ENCODE measurements at regions not wholly inside any gene's neighbourhood (a gene's known extent, or its start where the extent isn't known, plus 50 kb on each side); places are given as distances from the start of the nearest gene placed in this dataset.
"Not testable (repeated sequence)": the region's sequence is repeated elsewhere in the genome, so short reads cannot be mapped to it uniquely, and the experiment has no call there.

DNA sequence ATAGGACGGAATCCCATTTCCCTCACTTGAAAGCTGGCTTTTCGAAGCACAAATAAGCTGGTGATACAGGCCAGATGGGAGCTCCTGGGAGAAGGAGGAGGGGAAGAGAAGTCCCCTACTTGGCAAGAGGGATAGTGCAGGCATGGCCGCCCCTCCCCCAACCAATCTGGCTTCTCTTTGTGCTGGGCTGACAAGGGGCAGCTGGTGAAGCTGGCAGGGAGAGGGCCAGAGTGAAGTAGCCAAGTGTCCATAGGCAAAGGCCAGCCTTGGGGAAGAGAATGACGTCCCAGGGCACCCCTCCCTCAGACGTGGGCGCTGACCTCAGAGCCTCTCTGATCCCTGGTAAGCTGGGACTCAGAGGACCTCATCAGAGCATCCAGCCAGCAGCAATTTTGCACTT lies 78.7 kb upstream of the GRAMD1B start:
- in situ Hi-C loops (cut with HindIII; ENCODE audit: low pct_ligation_motif_present, low pct_unique_long_range_greater_than_20kb, low sequenced_read_pairs) = no loop called here
- DNase-seq = no peak

DNA sequence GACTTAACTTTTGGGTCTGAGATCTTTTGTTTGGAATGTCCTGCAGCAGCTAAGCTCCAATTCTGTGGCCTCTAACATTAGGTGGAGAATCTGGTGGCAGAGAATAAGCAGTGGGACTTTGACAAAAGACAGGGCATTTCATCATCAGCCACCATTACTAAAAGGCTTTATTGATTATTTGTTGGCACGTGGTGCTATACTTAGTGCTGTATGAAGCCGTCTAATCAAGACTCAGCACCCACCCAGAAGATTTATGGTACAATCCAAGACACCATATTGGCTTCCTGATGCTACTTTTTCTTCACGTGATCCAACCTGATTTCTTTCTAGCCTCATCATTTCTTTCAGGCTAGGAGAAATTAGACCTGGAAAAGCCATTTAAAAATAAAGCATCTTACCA lies 80.7 kb upstream of the GRAMD1B start:
- no peak for DNase-seq
- in situ Hi-C loops (cut with HindIII; ENCODE audit: low pct_ligation_motif_present, low pct_unique_long_range_greater_than_20kb, low sequenced_read_pairs) = no loop called here

DNA sequence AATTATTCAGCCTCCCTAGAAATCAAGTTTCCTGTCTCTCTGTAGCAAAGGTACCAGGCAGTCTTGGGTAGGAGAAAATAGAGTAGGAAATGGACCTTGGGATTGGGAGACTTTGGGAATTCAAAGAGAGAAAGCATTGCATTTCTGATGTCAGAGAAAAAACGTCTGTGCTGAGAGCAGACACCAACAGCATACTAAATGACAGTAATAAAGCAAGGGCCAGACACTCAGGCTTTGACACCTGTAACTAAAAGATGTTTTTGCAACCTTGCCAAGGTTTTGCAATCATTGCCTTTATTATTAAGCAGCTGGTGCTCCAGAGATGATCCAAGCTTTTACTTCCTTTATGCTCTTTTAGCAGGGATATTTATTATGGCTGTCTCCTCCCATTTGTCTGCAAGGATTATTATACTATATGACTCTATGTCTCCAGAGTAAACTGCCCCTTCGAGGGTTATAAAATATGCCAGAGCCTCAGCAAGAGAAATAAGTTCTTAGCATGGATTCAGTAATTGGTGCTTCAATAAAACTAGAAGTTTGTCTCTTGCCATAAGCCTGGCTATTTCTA lies 85.2 kb upstream of the GRAMD1B start:
- in situ Hi-C loops (cut with HindIII; ENCODE audit: low pct_ligation_motif_present, low pct_unique_long_range_greater_than_20kb, low sequenced_read_pairs) = no loop called here
- DNase-seq = no peak

DNA sequence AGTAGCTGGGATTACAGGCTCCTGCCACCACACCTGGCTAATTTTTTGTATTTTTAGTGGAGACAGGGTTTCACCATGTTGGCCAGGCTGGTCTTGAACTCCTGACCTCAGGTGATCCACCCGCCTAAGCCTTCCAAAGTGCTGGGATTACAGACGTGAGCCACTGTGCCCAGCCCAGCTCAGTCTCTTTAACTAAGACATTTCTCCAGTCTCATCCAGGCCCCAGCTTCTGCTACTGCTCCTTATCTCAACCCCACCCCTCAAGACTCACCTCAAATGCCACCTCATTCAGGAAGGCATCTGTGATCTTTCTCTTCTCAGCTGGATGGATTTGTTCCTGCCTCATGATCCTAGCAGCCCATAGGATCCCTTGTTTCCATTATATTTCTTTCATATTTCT lies 85.9 kb upstream of the GRAMD1B start:
- not testable (repeated sequence) for DNase-seq

DNA sequence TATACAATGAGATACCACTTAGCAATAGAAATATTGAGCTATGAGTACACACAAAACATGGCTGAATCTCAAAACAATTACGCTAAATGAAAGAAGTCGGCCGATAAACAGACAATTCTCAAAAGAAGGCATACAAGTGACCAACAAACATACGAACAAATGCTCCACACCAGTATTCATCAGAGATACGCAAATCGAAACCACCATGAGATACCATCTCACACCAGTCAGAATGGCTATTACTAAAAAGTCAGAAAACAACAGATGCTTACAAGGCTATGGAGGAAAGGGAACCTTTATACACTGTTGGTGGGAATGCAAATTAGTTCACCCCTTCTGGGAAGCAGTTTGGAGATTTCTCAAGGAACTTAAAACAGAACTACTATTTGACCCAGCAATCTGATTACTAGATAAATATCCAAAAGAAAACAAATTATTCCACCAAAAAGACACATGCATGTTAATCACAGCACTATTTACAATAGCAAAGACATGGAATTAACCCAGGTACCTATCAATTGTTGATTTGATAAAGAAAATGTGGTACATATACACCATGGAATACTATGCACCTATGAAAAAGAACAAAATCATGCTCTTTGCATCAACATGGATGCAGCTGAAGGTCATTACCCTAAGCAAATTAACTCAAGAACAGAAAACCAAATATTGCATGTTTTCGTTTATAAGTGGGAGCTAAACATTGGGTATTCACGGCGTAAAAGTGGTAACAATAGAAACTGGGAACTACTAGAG lies 90.9 kb upstream of the GRAMD1B start:
- in situ Hi-C loops (cut with HindIII; ENCODE audit: low pct_ligation_motif_present, low pct_unique_long_range_greater_than_20kb, low sequenced_read_pairs) = no loop called here
- DNase-seq = no peak

More for the DNA sequence above, 85.9 kb upstream of the GRAMD1B start:
- in situ Hi-C loops (cut with HindIII; ENCODE audit: low pct_ligation_motif_present, low pct_unique_long_range_greater_than_20kb, low sequenced_read_pairs) = not testable (repeated sequence)

DNA sequence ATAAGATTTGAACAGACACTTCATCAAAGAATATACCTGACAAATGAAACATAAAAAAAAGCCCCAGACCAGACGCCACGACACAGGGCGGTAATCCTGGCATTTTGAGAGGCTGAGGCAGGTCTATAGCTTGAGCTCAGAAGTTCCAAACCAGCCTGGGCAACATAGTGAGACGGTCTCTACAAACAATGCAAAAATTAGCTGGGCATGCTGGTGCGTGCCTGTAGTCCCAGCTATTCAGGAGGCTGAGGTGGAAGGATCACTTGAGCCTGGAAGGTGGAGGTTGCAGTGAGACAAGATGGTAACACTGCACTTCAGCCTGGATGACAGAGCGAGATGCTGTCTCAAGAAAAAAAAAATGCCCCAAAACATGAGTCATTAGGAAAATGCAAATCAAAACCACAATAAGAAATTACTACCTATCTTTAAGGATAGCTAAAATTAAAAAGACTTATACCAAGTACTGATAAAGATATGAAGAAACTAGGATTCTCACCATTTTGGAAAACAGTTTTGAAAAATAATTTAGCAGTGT lies 91.7 kb upstream of the GRAMD1B start:
- DNase-seq = no peak
- in situ Hi-C loops (cut with HindIII; ENCODE audit: low pct_ligation_motif_present, low pct_unique_long_range_greater_than_20kb, low sequenced_read_pairs) = no loop called here

DNA sequence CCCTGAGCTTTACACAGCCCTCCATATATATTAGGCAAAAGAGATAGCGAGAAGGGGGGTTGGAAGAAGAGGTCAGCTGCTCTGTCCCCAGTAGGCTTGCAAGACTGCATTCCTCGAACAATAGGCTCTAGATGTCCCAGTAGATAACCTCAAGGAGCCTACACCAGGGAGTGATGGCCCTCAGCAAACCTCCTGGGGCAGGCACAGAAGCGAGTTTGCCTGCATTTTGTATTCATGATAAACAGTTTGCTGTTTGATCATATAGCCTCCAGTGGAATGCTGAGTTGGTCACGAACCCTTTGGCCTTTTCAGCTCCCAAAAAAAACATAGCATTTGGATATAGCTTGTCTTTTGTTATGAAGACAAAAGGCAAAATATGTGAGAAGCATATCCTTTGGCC lies 95.1 kb upstream of the GRAMD1B start:
- no peak for DNase-seq
- in situ Hi-C loops (cut with HindIII; ENCODE audit: low pct_ligation_motif_present, low pct_unique_long_range_greater_than_20kb, low sequenced_read_pairs) = no loop called here

DNA sequence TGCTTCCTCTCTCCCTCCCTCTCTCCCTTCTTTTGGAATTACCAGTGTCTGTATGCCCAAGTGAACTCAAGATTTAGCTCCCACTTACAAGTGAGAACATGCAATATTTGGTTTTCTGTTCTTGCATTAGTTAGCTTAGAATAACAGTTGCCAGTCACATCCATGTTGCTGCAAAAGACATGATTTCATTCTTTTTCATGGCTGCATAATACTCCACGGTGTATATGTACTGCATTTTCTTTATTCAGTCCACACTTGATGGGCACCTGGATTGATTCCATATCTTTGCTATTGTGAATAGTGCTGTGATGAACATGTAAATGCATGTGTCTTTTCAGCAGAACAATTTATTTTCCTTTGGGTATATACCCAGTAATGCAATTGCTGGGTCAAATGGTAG lies 97.5 kb upstream of the GRAMD1B start:
- in situ Hi-C loops (cut with HindIII; ENCODE audit: low pct_ligation_motif_present, low pct_unique_long_range_greater_than_20kb, low sequenced_read_pairs); DNase-seq: not testable (repeated sequence)

DNA sequence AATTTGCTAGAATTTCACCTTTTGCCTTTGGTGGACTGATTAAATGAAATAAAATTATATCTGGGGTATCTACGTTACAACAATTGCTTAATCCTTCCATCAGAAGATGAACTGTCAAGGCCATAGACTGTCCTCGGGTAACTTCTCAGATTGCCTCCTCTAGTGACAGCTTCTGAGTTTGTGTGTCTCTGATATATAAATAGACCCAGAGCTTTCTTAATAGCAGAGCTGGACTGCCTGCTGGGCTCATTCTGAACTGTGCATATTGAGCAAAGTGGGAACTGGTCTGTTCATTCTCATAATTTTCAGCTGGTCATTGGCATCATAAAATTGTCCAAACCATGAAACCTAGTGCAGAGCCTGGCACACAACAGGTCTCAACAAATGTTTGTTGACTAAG lies 99.1 kb upstream of the GRAMD1B start:
- in situ Hi-C loops (cut with HindIII; ENCODE audit: low pct_ligation_motif_present, low pct_unique_long_range_greater_than_20kb, low sequenced_read_pairs) = no loop called here
- no peak for DNase-seq

DNA sequence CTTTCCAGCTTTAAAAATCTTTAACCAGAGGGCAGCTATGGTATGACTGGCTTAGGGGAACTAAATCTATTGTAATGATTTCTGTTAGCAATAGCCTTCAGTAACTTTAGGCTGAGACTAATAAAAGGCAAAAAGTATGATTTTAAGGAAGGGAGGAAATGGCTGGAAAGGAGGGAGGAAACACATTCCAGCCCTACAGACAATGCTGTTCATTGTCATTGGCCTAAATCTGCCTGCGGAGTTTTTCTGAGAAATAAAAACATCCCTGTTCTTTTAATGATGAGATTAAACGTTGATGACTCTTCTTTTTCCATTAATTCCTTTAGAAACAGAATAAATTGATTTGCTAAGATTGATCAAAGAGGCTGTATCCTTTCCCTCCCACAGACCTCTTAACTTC lies 99.6 kb upstream of the GRAMD1B start:
- in situ Hi-C loops (cut with HindIII; ENCODE audit: low pct_ligation_motif_present, low pct_unique_long_range_greater_than_20kb, low sequenced_read_pairs) = no loop called here
- DNase-seq = no peak

DNA sequence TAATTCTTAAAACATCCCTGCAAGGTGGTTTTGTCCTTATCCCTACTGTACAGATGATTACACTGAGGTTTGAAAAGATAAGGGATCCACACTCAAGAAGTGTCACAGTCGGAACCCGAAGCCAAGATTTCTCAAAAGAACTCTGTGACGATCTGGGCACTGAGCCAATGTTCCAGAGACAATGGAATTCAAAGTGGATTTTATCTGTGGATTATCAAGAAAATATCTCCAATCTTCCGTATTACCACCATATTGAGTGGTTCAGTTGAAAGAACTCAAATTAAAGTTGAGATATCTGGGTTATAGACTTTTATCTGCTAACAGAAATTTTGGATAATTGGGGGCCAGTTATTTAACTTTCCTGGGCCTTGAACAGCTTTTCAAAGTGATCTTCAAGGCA lies 100.0 kb upstream of the GRAMD1B start:
- DNase-seq = no peak
- in situ Hi-C loops (cut with HindIII; ENCODE audit: low pct_ligation_motif_present, low pct_unique_long_range_greater_than_20kb, low sequenced_read_pairs) = no loop called here

DNA sequence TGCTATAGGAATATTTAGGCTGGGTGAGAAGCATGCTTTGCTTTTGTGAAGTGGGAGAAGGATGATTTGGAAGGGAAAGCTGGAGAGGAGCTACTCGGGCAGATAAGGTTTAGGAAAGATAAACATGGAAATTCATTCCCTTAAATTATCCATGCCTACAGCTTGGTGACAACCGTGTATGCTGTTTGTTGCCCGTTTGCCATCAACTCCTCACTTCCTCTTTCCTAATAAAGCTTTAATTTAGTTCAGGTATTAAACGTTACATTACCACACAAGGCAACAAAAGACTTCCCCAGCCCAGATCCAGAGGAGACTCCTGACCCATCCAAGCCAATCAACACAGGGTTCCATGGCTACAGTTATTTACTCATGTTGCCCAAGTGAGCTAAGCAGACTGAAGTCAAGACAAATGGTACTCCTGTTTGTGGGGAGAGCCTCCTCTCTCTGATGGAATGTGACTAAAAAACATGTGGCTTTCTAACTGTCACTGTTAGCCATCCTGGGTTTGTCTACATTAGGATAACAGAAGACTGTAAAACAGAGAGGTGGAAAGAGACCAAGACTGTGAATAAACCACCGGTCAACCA lies 101.7 kb upstream of the GRAMD1B start:
- DNase-seq = no peak
- in situ Hi-C loops (cut with HindIII; ENCODE audit: low pct_ligation_motif_present, low pct_unique_long_range_greater_than_20kb, low sequenced_read_pairs) = no loop called here

DNA sequence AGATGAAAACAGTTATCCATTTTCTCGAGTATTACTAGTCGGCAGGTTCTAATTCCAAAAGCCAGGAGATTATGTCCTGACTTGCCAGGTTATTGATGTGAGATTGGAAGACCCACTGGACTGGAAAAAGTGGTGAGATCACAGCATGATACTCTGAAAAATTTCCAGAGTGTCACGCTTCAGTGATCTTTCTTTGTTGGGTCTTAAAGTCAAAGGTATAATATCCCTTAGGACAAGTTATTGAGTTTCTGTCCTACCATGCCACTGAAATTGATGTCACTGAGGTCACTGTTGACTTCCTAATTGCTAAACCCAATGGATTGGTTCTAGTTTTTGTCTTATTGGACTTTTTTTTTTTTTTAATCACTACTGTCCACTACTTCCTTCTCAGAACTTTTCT lies 104.5 kb upstream of the GRAMD1B start:
- DNase-seq = no peak
- in situ Hi-C loops (cut with HindIII; ENCODE audit: low pct_ligation_motif_present, low pct_unique_long_range_greater_than_20kb, low sequenced_read_pairs) = no loop called here

DNA sequence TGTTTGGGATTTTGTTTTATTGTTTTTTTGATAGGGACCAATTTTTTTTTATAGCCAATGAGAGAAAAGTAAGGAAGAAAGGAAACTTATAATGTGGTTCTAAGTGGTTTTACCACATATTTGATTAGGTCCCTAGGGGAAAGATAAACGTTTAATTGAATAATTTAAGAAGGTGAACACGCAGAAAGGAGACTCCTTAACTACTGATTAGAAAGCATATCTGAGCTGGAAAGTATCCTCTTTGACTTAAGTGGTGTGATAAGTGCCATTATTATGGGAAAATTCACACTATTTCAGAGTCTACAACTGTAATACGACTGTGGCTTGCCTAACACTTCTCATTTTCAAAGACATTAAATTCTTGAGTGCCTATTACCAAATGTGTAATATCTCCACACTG lies 106.5 kb upstream of the GRAMD1B start:
- in situ Hi-C loops (cut with HindIII; ENCODE audit: low pct_ligation_motif_present, low pct_unique_long_range_greater_than_20kb, low sequenced_read_pairs) = no loop called here
- DNase-seq = no peak

DNA sequence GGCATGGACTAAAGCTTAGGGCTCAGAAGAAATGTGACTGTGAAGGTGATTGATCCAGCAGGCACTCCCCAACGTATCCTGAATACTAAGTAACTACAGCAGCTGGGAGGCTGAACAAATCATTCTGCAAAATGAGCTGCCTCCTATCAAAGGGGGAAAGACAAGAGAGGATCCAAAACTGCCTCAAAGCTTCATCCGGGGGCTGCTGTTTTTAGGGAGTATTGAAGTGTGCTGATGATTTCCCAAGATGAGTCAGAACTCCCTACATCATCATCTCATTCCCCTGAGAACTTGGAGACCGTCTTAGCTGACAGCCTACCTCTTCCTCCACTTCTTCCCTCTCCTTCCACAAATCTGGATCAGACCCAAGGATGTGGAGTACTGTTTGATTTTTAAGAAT lies 108.4 kb upstream of the GRAMD1B start:
- in situ Hi-C loops (cut with HindIII; ENCODE audit: low pct_ligation_motif_present, low pct_unique_long_range_greater_than_20kb, low sequenced_read_pairs) = no loop called here
- DNase-seq = no peak

DNA sequence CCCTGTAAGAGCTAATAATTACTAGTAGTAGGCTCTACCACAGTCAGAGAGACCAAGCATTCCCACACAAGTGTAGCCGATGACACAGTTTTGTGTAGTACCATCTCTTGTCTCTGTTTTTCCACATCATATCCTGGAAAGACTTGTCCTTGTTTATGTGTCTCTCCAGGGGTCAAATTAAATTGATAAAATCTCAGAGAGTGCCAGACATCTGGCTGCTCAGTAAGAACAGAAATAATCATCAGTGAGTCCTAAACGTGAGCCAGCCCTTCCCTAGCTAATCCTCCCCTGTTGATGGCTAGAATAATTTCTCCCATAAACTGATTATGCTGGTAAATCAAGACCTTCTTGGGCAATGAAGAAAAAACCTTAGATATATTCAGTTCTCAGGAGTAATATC lies 111.4 kb upstream of the GRAMD1B start:
- no peak for DNase-seq
- in situ Hi-C loops (cut with HindIII; ENCODE audit: low pct_ligation_motif_present, low pct_unique_long_range_greater_than_20kb, low sequenced_read_pairs) = no loop called here

DNA sequence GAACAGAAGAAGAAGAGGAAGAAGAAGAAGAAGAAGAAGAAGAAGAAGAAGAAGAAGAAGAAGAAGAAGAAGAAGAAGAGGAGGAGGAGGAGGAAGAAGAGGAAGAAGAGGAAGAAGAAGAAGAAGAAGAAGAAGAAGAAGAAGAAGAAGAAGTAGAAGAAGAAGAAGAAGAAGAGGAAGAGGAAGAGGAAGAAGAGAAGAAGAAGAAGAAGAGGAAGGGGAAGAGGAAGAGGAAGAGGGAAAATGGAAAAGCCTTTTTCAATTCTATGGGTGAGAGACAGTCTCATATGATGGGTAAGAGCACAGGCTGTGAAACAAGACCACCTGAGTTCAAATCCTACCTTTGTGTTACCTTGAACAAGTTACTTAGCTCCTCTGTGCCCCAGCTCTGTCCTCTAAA lies 111.9 kb upstream of the GRAMD1B start:
- in situ Hi-C loops (cut with HindIII; ENCODE audit: low pct_ligation_motif_present, low pct_unique_long_range_greater_than_20kb, low sequenced_read_pairs); DNase-seq: not testable (repeated sequence)

DNA sequence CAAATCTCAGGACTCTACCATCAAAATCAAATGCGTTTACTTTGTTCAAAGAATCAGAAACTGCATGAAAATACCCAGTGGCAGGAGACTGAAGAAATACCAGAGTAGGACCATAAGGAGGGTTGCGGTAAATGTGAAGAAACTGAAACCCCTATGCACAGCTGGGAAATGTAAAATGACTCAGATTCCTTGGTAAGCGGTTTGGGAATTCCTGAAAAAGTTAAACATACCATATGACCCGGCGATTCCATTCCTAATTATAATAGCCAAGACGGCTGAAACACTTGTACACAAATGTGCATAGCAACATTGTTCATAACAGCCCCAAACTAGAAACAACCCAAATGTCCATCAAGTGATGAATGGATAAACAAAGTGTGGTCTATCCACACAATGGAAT lies 114.1 kb upstream of the GRAMD1B start:
- no peak for DNase-seq
- in situ Hi-C loops (cut with HindIII; ENCODE audit: low pct_ligation_motif_present, low pct_unique_long_range_greater_than_20kb, low sequenced_read_pairs) = no loop called here

DNA sequence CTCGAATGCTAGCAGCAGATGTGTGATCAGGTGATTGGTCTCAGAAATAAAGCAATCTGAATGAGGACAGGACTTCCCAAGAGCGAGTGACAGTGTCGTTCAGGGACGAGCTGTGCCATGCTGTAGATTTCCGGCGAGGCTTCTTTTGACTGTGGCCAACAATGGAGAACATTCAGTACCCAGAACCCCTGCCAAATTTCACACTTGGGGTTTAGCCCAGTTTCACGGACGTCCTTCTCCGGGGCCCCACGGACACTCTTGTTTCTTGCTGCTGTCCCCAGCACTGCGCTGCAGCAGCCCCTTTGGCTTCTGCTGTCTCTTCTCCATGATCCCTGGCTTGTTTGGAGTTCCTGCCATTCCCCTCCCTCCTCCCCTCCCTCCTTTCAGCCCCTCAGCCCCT lies 115.1 kb upstream of the GRAMD1B start:
- in situ Hi-C loops (cut with HindIII; ENCODE audit: low pct_ligation_motif_present, low pct_unique_long_range_greater_than_20kb, low sequenced_read_pairs) = no loop called here
- no peak for DNase-seq

DNA sequence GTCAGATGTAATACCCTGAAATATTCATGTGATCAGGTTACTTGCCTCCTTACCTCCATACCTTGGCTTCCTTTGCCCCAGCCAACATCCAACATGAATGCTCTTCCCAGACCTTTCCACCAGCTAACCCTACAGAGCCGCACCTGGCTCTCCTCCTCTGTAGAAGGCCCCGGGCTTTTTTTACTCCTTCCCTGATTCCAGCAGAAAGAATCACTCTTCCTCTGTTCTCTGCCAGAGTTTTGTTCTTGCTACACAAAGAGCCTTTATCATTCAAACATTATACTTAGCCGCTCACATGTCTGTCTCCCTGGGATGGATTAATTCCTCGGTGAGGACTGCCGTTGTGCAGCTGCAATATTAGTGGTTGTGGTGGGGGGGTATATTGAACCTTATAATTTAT lies 116.8 kb upstream of the GRAMD1B start:
- in situ Hi-C loops (cut with HindIII; ENCODE audit: low pct_ligation_motif_present, low pct_unique_long_range_greater_than_20kb, low sequenced_read_pairs) = no loop called here
- DNase-seq = no peak

Data from ACHN (cell line).